Keratinocyte (primary cell): ENCODE measurements at regions not wholly inside any gene's neighbourhood (a gene's known extent, or its start where the extent isn't known, plus 50 kb on each side); places are given as distances from the start of the nearest gene placed in this dataset.

Experiments
- CTCF ChIP-seq, 3 experiments: IDR thresholded peaks in 1 of 3; conservative IDR thresholded peaks in 1 of 3; optimal IDR thresholded peaks in 1 of 3; 2 replicates in 2 of 3; 3 replicates in 1 of 3; pipeline versions ENCODE3 to v1.5.1; 2011; ENCODE audit warnings: low read length in 3 of 3, mild to moderate bottlenecking in 3 of 3, moderate library complexity in 2 of 3, control low read depth in 1 of 3, inconsistent platforms in 1 of 3; ENCODE audit not compliant: insufficient read depth in 2 of 3; ENCODE audit errors: extremely low read depth in 1 of 3
- EZH2 ChIP-seq: IDR thresholded peaks from one replicate; pipeline ENCODE4 v1.6.1; 2012; ENCODE audit warnings: inconsistent platforms, mild to moderate bottlenecking, low read length, moderate library complexity

DNA sequence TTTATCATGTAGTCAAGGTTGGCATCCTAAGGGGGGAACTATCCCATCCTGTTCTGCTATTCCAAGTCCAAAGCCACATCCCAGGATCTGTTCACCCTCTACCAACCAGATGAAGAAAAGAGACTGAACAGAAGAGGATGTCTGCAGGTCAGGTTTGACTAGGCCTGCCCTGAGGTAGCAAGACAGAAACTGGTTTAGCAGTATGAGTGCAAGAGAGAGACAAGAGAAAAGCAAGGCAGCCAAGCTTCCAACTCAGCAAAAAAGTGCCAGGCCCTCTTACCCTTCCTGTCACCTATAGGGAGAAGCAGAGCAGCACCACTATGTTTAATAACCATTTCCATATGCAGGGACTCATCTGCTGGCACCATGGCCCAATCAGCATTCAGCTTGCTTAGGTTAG is 320.8 kb upstream of the DUSP10 start:
- TF ChIP-seq CTCF (optimal IDR thresholded peaks at IDR 0.05 in 1 of 3, IDR thresholded peaks at IDR 0.05 in 1 of 3, conservative IDR thresholded peaks at IDR 0.05 in 1 of 3; ENCODE audit: extremely low read depth in 1 of 3, insufficient read depth in 2 of 3, low read length in 3 of 3): no peak
- TF ChIP-seq EZH2: no peak
